ENCODE measurements at regions not wholly inside any gene's neighbourhood (a gene's known extent, or its start where the extent isn't known, plus 50 kb on each side); places are given as distances from the start of the nearest gene placed in this dataset.

- TF ChIP-seq CTCF (IDR thresholded peaks at IDR 0.05): no peak
- no peak for TF ChIP-seq POLR2A (IDR thresholded peaks at IDR 0.05)
These were observed 401.2 kb downstream of the PREX1 start for GRCh38 chr20:48426630-48427029.

All from right lobe of liver (tissue), 4 donors.